HepG2 (cell line): ENCODE measurements at regions not wholly inside any gene's neighbourhood (a gene's known extent, or its start where the extent isn't known, plus 50 kb on each side); places are given as distances from the start of the nearest gene placed in this dataset.

Source experiments
- ESRRA ChIP-seq: sonication (generic); formaldehyde crosslinking; IDR thresholded peaks from 2 replicates; pipeline ENCODE4 v1.5.1; 2020; ENCODE audit warnings: mild to moderate bottlenecking, low read depth, missing genetic modification reagents
- GABPB1 ChIP-seq: IDR thresholded peaks from 2 replicates; pipeline ENCODE4 v1.6.1; 2016; ENCODE audit warnings: mild to moderate bottlenecking, missing genetic modification reagents, moderate library complexity, missing compliant biosample characterization
- HNF4A ChIP-seq: sonication (generic); formaldehyde crosslinking; IDR thresholded peaks from 2 replicates; pipeline ENCODE4 v1.4.0; 2020; ENCODE audit warnings: missing genetic modification reagents
- JUNB ChIP-seq: sonication (generic); formaldehyde crosslinking; IDR thresholded peaks from 2 replicates; pipeline ENCODE4 v1.8.0; 2022; ENCODE audit warnings: missing genetic modification reagents, mild to moderate bottlenecking, borderline replicate concordance
- KDM5A ChIP-seq: fragments of 200-600 bp; sonication (generic); IDR thresholded peaks from 2 replicates; pipeline ENCODE4 v1.7.0; 2018; ENCODE audit warnings: antibody characterized with exemption, mild to moderate bottlenecking, low read length, borderline replicate concordance
- MAFF ChIP-seq: IDR thresholded peaks from 2 replicates; pipeline ENCODE4 v1.6.1; 2011; ENCODE audit warnings: low read depth, low read length, improper control_type of control experiment
- MIER2 ChIP-seq: IDR thresholded peaks from 2 replicates; pipeline ENCODE4 v1.6.1; 2016; ENCODE audit warnings: missing biosample characterization, missing genetic modification reagents
- NFYB ChIP-seq: sonication (generic); formaldehyde crosslinking; IDR thresholded peaks from 2 replicates; pipeline ENCODE4 v1.4.0; 2020; ENCODE audit warnings: missing genetic modification reagents
- POLR2A ChIP-seq, 2 experiments: IDR thresholded peaks; 2 replicates each; pipeline ENCODE4 v1.6.1; 2011; ENCODE audit warnings: low read depth in 2 of 2, low read length in 2 of 2, mild to moderate bottlenecking in 1 of 2, moderate library complexity in 1 of 2; ENCODE audit not compliant: insufficient read depth in 1 of 2
- POLR2AphosphoS5 ChIP-seq: IDR thresholded peaks from 2 replicates; pipeline ENCODE4 v1.6.1; 2012; ENCODE audit warnings: low read depth, low read length
- ZZZ3 ChIP-seq: sonication (generic); formaldehyde crosslinking; IDR thresholded peaks from 2 replicates; pipeline ENCODE4 v1.4.0; 2020; ENCODE audit warnings: missing genetic modification reagents, mild to moderate bottlenecking, borderline replicate concordance
- TF ChIP-seq, protein P1 (sequence below): sonication (generic); formaldehyde crosslinking; IDR thresholded peaks from 2 replicates; pipeline ENCODE4 v1.5.0; 2020; ENCODE audit warnings: mild to moderate bottlenecking, missing genetic modification reagents, moderate library complexity
- TF ChIP-seq, protein P2 (sequence below): sonication (generic); formaldehyde crosslinking; IDR thresholded peaks from 2 replicates; pipeline ENCODE4 v1.4.0; 2020; ENCODE audit warnings: missing genetic modification reagents
- TF ChIP-seq, protein P3 (sequence below): sonication (generic); formaldehyde crosslinking; IDR thresholded peaks from 2 replicates; pipeline ENCODE4 v1.9.0; 2021; ENCODE audit warnings: missing genetic modification reagents, borderline replicate concordance

DNA sequence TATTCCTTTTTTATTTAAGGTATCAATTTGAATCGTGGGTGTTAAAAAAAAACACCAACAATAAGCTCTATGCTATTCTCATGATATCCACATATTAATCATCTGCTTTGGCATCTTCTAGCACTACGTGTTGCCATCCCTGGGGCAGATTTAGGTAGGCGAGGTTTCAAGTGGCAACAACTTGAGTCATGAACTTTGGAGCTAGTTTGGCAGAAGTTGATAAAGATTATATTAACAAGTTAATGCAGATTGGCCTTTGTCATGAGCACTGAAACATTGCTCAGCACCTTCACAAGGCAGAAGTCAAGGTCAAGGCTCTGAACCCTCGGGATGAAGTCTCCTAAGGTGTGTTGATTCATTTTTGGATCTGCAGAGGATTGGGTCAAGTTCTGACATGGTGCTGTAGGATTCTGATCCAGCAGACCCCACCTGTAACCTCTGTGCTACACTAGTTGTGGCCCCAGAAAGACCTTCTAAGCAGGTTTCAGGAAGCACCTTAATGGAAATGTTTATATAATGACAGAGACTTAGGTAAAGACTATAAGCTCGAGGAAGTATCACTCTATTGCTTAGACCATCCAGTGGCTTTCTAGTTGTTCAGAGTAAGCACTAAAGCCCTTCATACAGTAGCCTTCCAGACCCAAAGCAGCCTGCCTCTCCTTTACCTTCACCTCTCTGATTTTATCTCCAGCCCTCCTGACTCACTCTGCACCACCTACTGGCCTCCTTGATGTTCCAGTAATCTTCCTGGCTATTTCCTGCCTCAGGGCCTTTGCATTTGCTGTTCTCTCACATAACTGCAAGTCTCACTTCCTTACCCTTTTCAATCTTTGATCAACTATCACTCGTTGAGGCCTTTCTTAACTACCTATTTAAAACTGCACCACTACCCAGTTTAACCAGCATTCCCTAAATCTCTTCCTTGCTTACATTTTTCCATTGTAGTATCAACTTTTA, 117.0 kb upstream of the SLC4A4 start:
- no peak for TF ChIP-seq ZZZ3
- no peak for TF ChIP-seq POLR2A (IDR thresholded peaks at IDR 0.05; ENCODE audit: insufficient read depth in 1 of 2, low read depth in 2 of 2, low read length in 2 of 2)
- TF ChIP-seq, protein P1, sequence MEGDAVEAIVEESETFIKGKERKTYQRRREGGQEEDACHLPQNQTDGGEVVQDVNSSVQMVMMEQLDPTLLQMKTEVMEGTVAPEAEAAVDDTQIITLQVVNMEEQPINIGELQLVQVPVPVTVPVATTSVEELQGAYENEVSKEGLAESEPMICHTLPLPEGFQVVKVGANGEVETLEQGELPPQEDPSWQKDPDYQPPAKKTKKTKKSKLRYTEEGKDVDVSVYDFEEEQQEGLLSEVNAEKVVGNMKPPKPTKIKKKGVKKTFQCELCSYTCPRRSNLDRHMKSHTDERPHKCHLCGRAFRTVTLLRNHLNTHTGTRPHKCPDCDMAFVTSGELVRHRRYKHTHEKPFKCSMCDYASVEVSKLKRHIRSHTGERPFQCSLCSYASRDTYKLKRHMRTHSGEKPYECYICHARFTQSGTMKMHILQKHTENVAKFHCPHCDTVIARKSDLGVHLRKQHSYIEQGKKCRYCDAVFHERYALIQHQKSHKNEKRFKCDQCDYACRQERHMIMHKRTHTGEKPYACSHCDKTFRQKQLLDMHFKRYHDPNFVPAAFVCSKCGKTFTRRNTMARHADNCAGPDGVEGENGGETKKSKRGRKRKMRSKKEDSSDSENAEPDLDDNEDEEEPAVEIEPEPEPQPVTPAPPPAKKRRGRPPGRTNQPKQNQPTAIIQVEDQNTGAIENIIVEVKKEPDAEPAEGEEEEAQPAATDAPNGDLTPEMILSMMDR (CRISPR knock-in tag): no peak
- TF ChIP-seq, protein P2, sequence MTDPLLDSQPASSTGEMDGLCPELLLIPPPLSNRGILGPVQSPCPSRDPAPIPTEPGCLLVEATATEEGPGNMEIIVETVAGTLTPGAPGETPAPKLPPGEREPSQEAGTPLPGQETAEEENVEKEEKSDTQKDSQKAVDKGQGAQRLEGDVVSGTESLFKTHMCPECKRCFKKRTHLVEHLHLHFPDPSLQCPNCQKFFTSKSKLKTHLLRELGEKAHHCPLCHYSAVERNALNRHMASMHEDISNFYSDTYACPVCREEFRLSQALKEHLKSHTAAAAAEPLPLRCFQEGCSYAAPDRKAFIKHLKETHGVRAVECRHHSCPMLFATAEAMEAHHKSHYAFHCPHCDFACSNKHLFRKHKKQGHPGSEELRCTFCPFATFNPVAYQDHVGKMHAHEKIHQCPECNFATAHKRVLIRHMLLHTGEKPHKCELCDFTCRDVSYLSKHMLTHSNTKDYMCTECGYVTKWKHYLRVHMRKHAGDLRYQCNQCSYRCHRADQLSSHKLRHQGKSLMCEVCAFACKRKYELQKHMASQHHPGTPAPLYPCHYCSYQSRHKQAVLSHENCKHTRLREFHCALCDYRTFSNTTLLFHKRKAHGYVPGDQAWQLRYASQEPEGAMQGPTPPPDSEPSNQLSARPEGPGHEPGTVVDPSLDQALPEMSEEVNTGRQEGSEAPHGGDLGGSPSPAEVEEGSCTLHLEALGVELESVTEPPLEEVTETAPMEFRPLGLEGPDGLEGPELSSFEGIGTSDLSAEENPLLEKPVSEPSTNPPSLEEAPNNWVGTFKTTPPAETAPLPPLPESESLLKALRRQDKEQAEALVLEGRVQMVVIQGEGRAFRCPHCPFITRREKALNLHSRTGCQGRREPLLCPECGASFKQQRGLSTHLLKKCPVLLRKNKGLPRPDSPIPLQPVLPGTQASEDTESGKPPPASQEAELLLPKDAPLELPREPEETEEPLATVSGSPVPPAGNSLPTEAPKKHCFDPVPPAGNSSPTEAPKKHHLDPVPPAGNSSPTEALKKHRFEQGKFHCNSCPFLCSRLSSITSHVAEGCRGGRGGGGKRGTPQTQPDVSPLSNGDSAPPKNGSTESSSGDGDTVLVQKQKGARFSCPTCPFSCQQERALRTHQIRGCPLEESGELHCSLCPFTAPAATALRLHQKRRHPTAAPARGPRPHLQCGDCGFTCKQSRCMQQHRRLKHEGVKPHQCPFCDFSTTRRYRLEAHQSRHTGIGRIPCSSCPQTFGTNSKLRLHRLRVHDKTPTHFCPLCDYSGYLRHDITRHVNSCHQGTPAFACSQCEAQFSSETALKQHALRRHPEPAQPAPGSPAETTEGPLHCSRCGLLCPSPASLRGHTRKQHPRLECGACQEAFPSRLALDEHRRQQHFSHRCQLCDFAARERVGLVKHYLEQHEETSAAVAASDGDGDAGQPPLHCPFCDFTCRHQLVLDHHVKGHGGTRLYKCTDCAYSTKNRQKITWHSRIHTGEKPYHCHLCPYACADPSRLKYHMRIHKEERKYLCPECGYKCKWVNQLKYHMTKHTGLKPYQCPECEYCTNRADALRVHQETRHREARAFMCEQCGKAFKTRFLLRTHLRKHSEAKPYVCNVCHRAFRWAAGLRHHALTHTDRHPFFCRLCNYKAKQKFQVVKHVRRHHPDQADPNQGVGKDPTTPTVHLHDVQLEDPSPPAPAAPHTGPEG (CRISPR knock-in tag): no peak
- TF ChIP-seq MIER2 (CRISPR knock-in tag): no peak
- no peak for TF ChIP-seq MAFF
- TF ChIP-seq HNF4A (CRISPR knock-in tag): no peak
- no peak for TF ChIP-seq ESRRA (CRISPR knock-in tag)
- TF ChIP-seq, protein P3, sequence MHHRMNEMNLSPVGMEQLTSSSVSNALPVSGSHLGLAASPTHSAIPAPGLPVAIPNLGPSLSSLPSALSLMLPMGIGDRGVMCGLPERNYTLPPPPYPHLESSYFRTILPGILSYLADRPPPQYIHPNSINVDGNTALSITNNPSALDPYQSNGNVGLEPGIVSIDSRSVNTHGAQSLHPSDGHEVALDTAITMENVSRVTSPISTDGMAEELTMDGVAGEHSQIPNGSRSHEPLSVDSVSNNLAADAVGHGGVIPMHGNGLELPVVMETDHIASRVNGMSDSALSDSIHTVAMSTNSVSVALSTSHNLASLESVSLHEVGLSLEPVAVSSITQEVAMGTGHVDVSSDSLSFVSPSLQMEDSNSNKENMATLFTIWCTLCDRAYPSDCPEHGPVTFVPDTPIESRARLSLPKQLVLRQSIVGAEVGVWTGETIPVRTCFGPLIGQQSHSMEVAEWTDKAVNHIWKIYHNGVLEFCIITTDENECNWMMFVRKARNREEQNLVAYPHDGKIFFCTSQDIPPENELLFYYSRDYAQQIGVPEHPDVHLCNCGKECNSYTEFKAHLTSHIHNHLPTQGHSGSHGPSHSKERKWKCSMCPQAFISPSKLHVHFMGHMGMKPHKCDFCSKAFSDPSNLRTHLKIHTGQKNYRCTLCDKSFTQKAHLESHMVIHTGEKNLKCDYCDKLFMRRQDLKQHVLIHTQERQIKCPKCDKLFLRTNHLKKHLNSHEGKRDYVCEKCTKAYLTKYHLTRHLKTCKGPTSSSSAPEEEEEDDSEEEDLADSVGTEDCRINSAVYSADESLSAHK (CRISPR knock-in tag): no peak
- no peak for TF ChIP-seq JUNB (CRISPR knock-in tag)
- no peak for TF ChIP-seq POLR2AphosphoS5
- no peak for TF ChIP-seq GABPB1 (CRISPR knock-in tag)
- no peak for TF ChIP-seq KDM5A
- TF ChIP-seq NFYB (CRISPR knock-in tag): no peak
